ENCODE measurements at regions not wholly inside any gene's neighbourhood (a gene's known extent, or its start where the extent isn't known, plus 50 kb on each side); places are given as distances from the start of the nearest gene placed in this dataset.
A peak's percentile ranks its signal among the peaks of the same experiment; 100 is the strongest.
"Not testable (repeated sequence)": the region's sequence is repeated elsewhere in the genome, so short reads cannot be mapped to it uniquely, and the experiment has no call there.

DNA sequence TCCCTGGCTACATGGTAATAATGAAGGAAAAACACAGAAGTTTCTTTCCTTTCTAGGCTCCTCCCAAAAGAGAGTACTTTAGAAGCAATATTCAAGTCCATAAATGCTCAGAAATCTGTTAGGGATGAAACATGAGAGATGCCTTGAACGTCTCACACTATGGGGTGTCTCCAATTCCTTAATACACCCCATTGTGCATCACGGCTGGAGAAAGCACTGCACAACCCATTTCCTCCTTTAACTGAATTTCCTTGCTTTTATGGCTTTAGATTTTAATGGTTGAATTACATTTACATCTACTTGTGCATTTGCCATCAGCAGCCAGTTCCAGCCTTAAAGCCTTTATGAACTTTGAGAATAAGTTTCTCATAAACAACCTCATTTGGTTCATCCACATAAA, 498.9 kb upstream of the PTBP2 start:
- DNase-seq = no peak

- not testable (repeated sequence) for DNase-seq
Measured at GRCh38 chr1:96224229-96224628, 497.4 kb upstream of the PTBP2 start.

DNA sequence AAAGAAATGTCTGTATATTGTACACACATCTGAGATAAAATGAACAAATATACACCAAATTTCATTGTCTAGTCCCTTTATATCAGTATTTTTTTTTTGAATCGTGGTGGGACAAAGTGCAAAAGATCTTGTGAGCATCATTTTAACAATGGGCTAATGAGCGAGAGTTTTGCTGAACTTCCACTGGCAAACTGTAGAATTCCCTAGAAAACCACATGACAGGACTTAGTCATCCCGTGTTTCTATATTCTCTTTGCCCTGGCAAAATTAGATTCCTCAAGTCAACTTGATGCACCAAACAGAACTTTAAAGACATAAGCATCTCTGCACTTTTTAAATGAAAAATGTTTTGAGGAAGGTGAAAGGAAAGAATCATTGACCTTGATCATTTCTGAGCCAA, 488.2 kb upstream of the PTBP2 start:
- DNase-seq = no peak

DNA sequence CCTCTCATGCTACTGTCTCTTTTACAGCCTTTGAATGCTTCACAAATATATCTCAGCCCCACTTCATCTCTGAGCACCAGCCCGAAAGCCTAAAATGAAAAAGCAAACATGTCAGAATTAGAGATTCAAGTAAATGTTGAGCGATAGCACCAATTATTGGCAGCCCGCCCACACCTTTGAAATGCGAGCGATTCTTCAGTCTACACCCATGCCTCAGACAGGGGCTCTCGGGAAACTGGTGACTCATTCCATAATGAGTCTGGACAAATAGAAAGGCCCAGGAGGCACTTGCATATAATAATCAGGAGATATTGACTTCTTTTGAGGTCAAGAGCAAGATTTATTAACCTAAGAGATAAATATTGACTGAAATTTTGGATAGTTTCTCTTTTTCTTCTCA, 487.3 kb upstream of the PTBP2 start:
- no peak for DNase-seq

- DNase-seq = peak; percentile 4
Measured at GRCh38 chr1:96236156-96236739, 485.3 kb upstream of the PTBP2 start.

GRCh38 chr1:96238426-96238825, 483.2 kb upstream of the PTBP2 start:
- no peak for DNase-seq

GRCh38 chr1:96240438-96240837, 481.1 kb upstream of the PTBP2 start:
- no peak for DNase-seq

DNA sequence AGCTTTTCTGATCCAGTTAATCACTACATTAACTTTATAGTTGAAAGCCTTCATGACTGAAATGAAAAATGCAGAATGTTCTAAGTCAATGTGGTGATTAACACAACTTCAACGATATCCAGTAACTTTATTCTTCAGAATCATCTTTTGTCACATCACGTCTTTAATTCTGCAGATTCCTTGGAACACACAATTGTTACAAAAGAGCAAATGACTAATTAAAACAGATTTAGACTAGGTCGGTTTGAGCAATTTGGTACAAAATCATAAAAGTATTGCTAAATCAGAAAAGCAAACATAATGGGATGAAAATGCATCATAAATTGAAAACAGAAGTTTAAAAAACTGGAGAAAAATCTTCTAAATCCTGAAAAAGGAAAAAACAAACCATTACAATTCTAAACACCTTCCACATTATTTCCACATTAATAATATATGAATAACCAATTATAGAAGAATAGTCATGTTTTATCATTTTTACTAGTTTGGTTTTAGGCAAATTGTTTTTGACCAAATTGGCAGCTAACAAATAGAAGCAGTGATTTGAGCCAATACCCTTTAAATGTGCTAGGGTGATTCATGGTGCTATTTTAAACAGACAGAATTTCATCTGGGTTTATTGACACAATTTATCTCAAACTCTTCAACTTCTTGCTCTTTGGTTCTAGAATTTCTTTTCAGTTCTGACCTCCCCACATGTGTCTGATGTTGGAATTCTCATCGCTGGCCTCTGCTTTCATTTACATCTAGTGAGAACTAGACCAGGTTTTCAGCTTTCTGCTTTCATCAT, 468.1 kb upstream of the PTBP2 start:
- no peak for DNase-seq

DNA sequence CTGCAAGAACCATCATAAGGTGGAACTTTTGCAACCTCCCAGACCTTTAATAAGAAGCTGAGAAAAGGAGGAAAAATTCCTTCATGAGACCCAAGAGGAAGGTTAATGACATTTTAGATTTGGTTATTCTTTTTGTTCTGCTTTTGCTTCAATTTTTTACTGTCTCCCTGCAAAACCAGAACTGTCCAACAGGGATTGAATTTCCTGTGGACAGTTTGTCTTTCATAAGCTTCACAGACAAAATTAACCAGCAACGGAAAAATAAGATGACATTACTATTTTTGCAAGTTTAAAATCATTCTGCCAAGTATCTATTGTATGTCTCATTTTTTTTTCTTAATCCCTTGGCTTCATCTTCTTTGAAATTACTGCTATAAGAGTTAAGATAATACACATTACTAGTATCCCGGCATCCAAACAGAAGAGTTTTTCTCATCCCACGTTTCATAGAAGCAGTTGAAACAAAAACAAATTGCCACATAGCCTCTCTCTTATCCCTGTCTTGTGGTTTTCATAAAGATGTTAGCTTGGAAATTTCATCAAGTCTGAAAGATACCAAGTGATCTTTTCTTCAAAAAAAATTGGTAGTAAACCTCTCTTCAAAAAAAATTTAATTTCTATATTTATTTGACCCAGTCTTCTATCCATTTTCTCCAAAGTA, 465.3 kb upstream of the PTBP2 start:
- DNase-seq = no peak

DNA sequence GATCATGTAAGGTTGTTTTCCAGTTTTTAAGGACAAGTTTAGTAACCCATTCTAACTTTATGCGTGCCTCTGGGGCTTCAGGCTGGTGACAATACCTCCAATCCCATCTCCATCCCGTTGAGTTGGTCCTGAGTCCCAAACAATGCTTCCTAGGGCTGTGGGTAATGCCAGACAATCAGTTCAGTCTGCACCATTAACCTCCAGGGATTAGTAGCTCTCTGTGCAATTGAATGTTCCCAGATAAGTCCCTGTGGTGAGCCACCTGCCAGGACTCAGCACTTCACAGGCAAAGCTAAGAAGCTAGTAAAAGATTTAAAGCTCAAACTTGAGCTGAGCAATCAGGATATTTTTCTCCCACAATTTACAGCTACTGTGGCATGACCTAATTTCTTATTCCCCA, 462.2 kb upstream of the PTBP2 start:
- no peak for DNase-seq

DNA sequence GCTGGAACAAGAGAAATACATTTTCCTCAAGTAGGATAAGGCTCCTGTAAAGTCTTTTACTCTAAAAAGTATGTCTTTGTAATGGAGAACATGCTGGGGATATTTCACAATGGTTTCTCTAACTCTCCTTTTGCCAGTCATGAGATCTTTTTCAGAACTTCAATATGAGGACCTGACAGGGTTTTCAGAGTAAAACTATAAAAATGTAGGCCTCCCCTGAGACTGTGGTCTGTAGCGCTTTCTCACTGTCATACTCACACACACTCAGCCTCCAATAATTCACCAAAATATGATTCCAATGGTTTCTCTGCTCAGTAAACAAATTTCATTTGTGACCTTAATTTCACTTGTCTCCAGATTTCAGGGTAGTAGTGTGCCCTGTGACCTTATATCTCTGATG, 440.1 kb upstream of the PTBP2 start:
- DNase-seq = no peak

DNA sequence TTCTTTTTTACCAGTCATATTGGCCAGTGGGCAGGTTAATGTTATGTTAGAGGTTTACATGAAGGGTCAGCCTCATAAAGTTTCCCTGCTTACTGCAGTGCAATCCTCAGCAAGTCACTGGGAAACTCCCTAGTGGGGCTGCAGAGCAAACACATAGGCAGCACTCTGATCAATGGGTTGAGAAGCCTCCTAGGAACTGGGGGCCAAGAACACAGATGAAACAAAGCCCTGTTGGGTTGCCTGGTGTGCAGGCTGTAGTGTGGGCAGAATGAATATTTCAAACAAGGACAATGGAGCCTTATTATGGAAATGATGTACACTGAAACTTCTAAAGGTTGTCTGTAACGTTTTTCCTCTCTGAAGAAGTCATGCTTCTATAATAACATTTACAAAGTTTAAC, 431.6 kb upstream of the PTBP2 start:
- DNase-seq = no peak

GRCh38 chr1:96290801-96291200, 430.8 kb upstream of the PTBP2 start:
- no peak for DNase-seq

DNA sequence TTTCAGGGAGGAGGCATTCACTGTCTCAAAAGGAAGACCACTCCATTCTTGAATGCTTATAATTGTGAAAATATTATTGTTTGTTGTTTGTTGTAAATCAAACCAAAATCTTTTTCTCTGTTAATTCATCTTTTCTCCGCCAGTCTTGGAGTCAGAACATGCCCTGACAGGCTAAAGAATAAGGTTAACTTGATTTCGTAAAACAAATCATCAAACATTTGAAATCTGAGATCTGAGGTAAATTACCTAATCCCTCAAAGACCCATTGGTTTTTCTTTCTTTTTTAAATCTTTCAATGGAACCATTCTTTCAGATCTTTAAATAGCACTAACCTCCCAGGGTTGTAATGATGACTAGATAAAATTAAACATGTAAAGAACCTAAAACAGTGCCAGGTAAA, 430.1 kb upstream of the PTBP2 start:
- no peak for DNase-seq

- no peak for DNase-seq
Measured at GRCh38 chr1:96292141-96292540, 429.4 kb upstream of the PTBP2 start.

DNA sequence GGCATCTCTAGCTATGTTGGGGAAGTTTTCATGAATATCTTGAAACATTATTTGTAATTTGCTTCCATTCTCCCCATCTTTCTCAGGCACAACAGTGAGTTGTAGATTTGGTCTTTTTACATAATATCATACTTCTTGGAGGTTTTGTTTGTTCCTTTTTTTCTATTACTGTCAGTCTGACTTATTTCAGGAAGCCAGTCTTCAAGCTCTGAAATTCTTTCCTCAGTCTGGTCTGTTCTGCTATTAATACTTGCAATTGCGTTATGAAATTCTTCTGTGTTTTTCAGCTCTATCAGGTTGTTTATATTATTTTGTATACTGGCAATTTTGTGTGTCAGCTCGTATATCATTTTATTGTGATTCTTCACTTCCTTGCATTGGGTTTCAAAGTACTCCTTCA, 424.6 kb upstream of the PTBP2 start:
- DNase-seq = no peak

DNA sequence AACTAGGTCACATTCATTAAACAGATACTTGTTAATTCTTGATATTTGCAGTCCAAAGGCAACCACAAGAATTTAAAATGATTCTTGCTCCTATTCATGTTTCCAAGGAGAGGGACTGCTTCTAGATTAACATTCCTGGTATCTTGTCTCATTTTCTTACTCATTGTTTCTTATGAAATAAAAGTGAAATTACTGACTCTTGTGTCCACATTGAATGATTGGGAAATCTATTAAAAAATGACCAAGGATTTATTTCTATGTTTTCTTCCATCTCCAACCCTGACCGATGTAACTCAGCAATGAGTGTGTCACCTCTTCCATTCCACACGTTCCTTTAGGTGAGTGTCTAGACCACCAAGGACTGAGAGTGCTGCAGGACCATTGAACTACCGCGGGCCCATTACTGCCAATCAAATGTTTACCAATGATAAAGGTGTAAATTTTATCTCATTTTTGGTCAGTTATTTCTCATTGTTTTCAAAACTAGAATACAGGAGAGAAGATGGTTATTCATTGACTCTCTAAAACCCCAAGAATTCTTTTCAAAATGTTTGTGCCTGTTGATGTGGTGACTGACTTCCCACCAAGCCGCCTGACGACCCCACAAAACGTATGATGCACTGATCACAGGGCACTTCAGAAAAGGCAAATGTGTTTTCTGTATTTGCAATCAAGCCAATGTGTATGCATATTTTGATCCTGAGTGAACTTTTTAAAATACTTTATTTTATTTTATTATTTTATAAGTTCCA, 414.6 kb upstream of the PTBP2 start:
- DNase-seq = no peak

- DNase-seq = no peak
Measured at GRCh38 chr1:96308314-96308713, 413.3 kb upstream of the PTBP2 start.

DNA sequence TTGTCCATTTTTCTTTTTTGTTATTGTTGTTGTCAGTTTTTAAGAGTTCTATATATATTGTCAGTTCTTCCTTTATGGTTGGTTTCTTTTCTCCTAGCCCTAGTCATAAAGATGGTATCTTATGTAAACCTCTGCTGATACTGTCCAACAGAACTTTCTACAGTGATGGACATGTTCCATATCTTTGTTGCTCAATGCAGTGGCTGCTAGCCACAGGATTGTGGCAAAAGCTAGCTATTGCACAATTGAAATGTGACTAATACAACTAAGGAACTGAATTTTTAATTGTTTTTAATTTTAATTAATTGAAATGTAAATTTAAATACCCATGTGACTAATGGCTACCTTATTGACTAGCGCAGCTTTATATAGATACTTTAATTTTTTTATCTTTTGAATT, 411.8 kb upstream of the PTBP2 start:
- no peak for DNase-seq

GRCh38 chr1:96313216-96313615, 408.4 kb upstream of the PTBP2 start:
- no peak for DNase-seq

- no peak for DNase-seq
Measured at GRCh38 chr1:96329121-96329520, 392.5 kb upstream of the PTBP2 start.

GRCh38 chr1:96331596-96331995, 390.0 kb upstream of the PTBP2 start:
- no peak for DNase-seq

GRCh38 chr1:96333522-96334235, 387.9 kb upstream of the PTBP2 start:
- no peak for DNase-seq
